LHCN-M2 (cell line): ENCODE measurements at regions not wholly inside any gene's neighbourhood (a gene's known extent, or its start where the extent isn't known, plus 50 kb on each side); places are given as distances from the start of the nearest gene placed in this dataset.
"Not testable (repeated sequence)": the region's sequence is repeated elsewhere in the genome, so short reads cannot be mapped to it uniquely, and the experiment has no call there.

Experiments
- DNase-seq: peaks from one replicate; pipeline ENCODE4 v3.0.0-alpha.2; 2012; ENCODE audit warnings: low read depth

- DNase-seq = no peak
Observed at GRCh38 chr3:147471741-147472140, 62.6 kb downstream of the ZIC1 start.

GRCh38 chr3:147472846-147473245 lies 63.7 kb downstream of the ZIC1 start:
- peak; percentile 8 for DNase-seq

GRCh38 chr3:147483145-147483544 lies 74.0 kb downstream of the ZIC1 start:
- no peak for DNase-seq

- DNase-seq = no peak
Observed at GRCh38 chr3:147483578-147483977, 74.4 kb downstream of the ZIC1 start.

- no peak for DNase-seq
Observed at GRCh38 chr3:147493065-147493464, 83.9 kb downstream of the ZIC1 start.

GRCh38 chr3:147493666-147494065 lies 84.5 kb downstream of the ZIC1 start:
- no peak for DNase-seq

- peak; percentile 55 for DNase-seq
Observed at GRCh38 chr3:147497286-147497685, 88.1 kb downstream of the ZIC1 start.

GRCh38 chr3:147507638-147508286 lies 98.6 kb downstream of the ZIC1 start:
- DNase-seq = peak; percentile 81

- peak; percentile 35 for DNase-seq
Observed at GRCh38 chr3:147509448-147509847, 100.3 kb downstream of the ZIC1 start.

GRCh38 chr3:147513785-147514184 lies 104.6 kb downstream of the ZIC1 start:
- DNase-seq = no peak

- DNase-seq = no peak
Observed at GRCh38 chr3:147514366-147515160, 105.4 kb downstream of the ZIC1 start.

GRCh38 chr3:147518465-147518864 lies 109.3 kb downstream of the ZIC1 start:
- no peak for DNase-seq

GRCh38 chr3:147521646-147522045 lies 112.5 kb downstream of the ZIC1 start:
- DNase-seq = peak; percentile 79

GRCh38 chr3:147522780-147523179 lies 113.6 kb downstream of the ZIC1 start:
- not testable (repeated sequence) for DNase-seq

GRCh38 chr3:147529551-147529950 lies 120.4 kb downstream of the ZIC1 start:
- no peak for DNase-seq

GRCh38 chr3:147538034-147538433 lies 128.9 kb downstream of the ZIC1 start:
- DNase-seq = no peak

GRCh38 chr3:147540921-147541320 lies 131.8 kb downstream of the ZIC1 start:
- no peak for DNase-seq

- DNase-seq = no peak
Observed at GRCh38 chr3:147544290-147544689, 135.1 kb downstream of the ZIC1 start.

GRCh38 chr3:147551491-147551890 lies 142.3 kb downstream of the ZIC1 start:
- DNase-seq = no peak

- DNase-seq = no peak
Observed at GRCh38 chr3:147554332-147554731, 145.2 kb downstream of the ZIC1 start.

- DNase-seq = peak; percentile 55
Observed at GRCh38 chr3:147572970-147573340, 163.8 kb downstream of the ZIC1 start.

- DNase-seq = peak; percentile 41
Observed at GRCh38 chr3:147574621-147575020, 165.5 kb downstream of the ZIC1 start.

- no peak for DNase-seq
Observed at GRCh38 chr3:147575391-147575790, 166.2 kb downstream of the ZIC1 start.
